ENCODE measurements at regions not wholly inside any gene's neighbourhood (a gene's known extent, or its start where the extent isn't known, plus 50 kb on each side); places are given as distances from the start of the nearest gene placed in this dataset.

DNA sequence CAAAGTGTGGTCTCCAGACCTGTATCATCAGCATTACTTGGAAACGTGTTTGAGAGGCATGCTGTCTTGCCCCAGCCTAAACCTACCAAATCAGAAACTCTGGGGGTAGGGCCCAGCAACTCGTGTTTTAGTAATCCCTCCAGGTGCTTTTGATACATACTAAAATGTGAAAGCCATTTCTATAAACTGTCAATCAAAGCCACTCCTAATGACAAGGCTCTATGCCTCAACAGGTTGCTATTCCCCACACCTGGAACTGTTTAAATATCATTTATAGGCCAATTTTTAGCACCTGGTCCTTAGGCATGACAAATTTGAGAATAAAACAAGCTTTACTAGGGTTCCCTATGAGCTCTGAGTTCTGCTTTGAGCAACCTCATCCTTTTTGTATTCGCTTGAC, 158.7 kb upstream of the NR5A2 start:
- Histone ChIP-seq H3K4me3 (ENCODE audit: low read depth in 1 of 2, low read length in 2 of 2) (no peak overlapping the region), H3K36me3 (ENCODE audit: control insufficient read depth in 2 of 2, insufficient read depth in 2 of 2, low read length in 1 of 2) (no peaks in the 10 kb centered on the region), H3K9me3 (ENCODE audit: control insufficient read depth in 2 of 2, insufficient read depth in 1 of 2, low read depth in 1 of 2, low read length in 1 of 2) (no peaks in the 10 kb centered on the region), H3K27me3 (ENCODE audit: control insufficient read depth in 1 of 2, insufficient read depth in 2 of 2, low read length in 2 of 2) (no peaks in the 10 kb centered on the region), H3K4me1 (ENCODE audit: control insufficient read depth in 2 of 2, insufficient read depth in 2 of 2, low read length in 1 of 2) (no peaks in the 10 kb centered on the region), H3K27ac (ENCODE audit: low read depth in 2 of 2, low read length in 1 of 2) (no peak overlapping the region)
- WGBS, 2 donors = 54 to 67% methylated on average over 3 of the region's 3 CpGs

- no peaks in the 10 kb centered on the region for H3K27me3 ChIP-seq (ENCODE audit: control insufficient read depth in 1 of 2, insufficient read depth in 2 of 2, low read length in 2 of 2)
- H3K27ac ChIP-seq (ENCODE audit: low read depth in 2 of 2, low read length in 1 of 2) = no peak overlapping the region
- H3K36me3 ChIP-seq (ENCODE audit: control insufficient read depth in 2 of 2, insufficient read depth in 2 of 2, low read length in 1 of 2) = no peaks in the 10 kb centered on the region
- WGBS, 2 donors = 78 to 80% methylated on average over 3 of the region's 3 CpGs
- H3K4me1 ChIP-seq (ENCODE audit: control insufficient read depth in 2 of 2, insufficient read depth in 2 of 2, low read length in 1 of 2) = no peaks in the 10 kb centered on the region
- H3K4me3 ChIP-seq (ENCODE audit: low read depth in 1 of 2, low read length in 2 of 2) = no peak overlapping the region
- H3K9me3 ChIP-seq (ENCODE audit: control insufficient read depth in 2 of 2, insufficient read depth in 1 of 2, low read depth in 1 of 2, low read length in 1 of 2) = no peaks in the 10 kb centered on the region
These were observed 152.2 kb upstream of the NR5A2 start for GRCh38 chr1:199875337-199875736.

- H3K9me3 ChIP-seq (ENCODE audit: control insufficient read depth in 2 of 2, insufficient read depth in 1 of 2, low read depth in 1 of 2, low read length in 1 of 2) = no peaks in the 10 kb centered on the region
- H3K4me1 ChIP-seq (ENCODE audit: control insufficient read depth in 2 of 2, insufficient read depth in 2 of 2, low read length in 1 of 2) = no peaks in the 10 kb centered on the region
- no peaks in the 10 kb centered on the region for H3K27me3 ChIP-seq (ENCODE audit: control insufficient read depth in 1 of 2, insufficient read depth in 2 of 2, low read length in 2 of 2)
- H3K36me3 ChIP-seq (ENCODE audit: control insufficient read depth in 2 of 2, insufficient read depth in 2 of 2, low read length in 1 of 2) = no peaks in the 10 kb centered on the region
- H3K27ac ChIP-seq (ENCODE audit: low read depth in 2 of 2, low read length in 1 of 2) = no peak overlapping the region
- WGBS, 2 donors = 85 to 89% methylated on average over 6 of the region's 6 CpGs
- no peak overlapping the region for H3K4me3 ChIP-seq (ENCODE audit: low read depth in 1 of 2, low read length in 2 of 2)
These were observed 151.7 kb upstream of the NR5A2 start for GRCh38 chr1:199875856-199876255.

DNA sequence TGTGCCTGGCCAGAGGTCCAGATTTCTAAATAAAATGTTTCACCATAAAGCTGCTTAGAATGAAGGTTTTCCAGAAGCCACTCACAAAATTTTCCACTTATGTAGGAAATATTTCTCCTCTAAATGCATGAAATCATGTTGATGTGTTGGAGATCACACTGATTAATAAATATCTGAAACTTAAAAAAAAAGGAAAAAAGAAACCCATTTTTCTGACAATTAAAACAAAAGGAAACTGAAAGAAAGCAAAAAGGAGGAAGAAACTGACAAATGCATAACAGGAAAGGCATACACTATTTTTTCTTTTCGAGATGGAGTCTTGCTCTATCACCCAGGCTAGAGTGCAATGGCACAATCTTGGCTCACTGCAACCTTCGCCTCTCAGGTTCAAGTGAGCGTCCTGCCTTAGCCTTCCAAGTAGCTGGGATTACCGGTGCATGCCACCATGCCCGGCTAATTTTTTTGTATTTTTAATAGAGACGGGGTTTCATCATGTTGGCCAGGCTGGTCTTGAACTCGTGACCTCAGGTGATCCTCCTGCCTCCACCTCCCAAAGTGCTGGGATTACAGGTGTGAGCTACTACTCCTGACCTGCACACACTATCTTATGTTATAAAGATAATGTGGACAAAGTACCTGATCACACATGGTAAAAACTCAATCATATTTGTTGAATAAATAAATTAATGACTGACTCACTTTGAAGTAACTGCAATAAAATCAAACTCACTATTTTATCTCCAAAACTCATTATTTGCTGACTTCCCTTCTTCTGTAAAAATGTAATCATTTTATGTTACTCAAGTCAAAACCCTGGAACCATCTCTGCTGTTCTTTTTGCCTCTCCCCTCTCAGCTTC, 149.8 kb upstream of the NR5A2 start:
- Histone ChIP-seq H3K9me3 (ENCODE audit: control insufficient read depth in 2 of 2, insufficient read depth in 1 of 2, low read depth in 1 of 2, low read length in 1 of 2) (no peaks in the 10 kb centered on the region), H3K4me3 (ENCODE audit: low read depth in 1 of 2, low read length in 2 of 2) (no peak overlapping the region), H3K4me1 (ENCODE audit: control insufficient read depth in 2 of 2, insufficient read depth in 2 of 2, low read length in 1 of 2) (no peaks in the 10 kb centered on the region), H3K27me3 (ENCODE audit: control insufficient read depth in 1 of 2, insufficient read depth in 2 of 2, low read length in 2 of 2) (no peaks in the 10 kb centered on the region), H3K36me3 (ENCODE audit: control insufficient read depth in 2 of 2, insufficient read depth in 2 of 2, low read length in 1 of 2) (no peaks in the 10 kb centered on the region), H3K27ac (ENCODE audit: low read depth in 2 of 2, low read length in 1 of 2) (no peak overlapping the region)
- 82 to 85% methylated on average over 7 of the region's 7 CpGs for WGBS, 2 donors

GRCh38 chr1:199878823-199879222, 148.7 kb upstream of the NR5A2 start:
- Histone ChIP-seq H3K27me3 (ENCODE audit: control insufficient read depth in 1 of 2, insufficient read depth in 2 of 2, low read length in 2 of 2) (no peaks in the 10 kb centered on the region), H3K9me3 (ENCODE audit: control insufficient read depth in 2 of 2, insufficient read depth in 1 of 2, low read depth in 1 of 2, low read length in 1 of 2) (no peaks in the 10 kb centered on the region), H3K4me3 (ENCODE audit: low read depth in 1 of 2, low read length in 2 of 2) (no peak overlapping the region), H3K36me3 (ENCODE audit: control insufficient read depth in 2 of 2, insufficient read depth in 2 of 2, low read length in 1 of 2) (no peaks in the 10 kb centered on the region), H3K4me1 (ENCODE audit: control insufficient read depth in 2 of 2, insufficient read depth in 2 of 2, low read length in 1 of 2) (no peaks in the 10 kb centered on the region), H3K27ac (ENCODE audit: low read depth in 2 of 2, low read length in 1 of 2) (no peak overlapping the region)
- 73 to 75% methylated on average over 4 of the region's 4 CpGs for WGBS, 2 donors

GRCh38 chr1:199898654-199899053, 128.9 kb upstream of the NR5A2 start:
- Histone ChIP-seq H3K27ac (ENCODE audit: low read depth in 2 of 2, low read length in 1 of 2) (no peak overlapping the region), H3K36me3 (ENCODE audit: control insufficient read depth in 2 of 2, insufficient read depth in 2 of 2, low read length in 1 of 2) (no peaks in the 10 kb centered on the region), H3K4me1 (ENCODE audit: control insufficient read depth in 2 of 2, insufficient read depth in 2 of 2, low read length in 1 of 2) (no peaks in the 10 kb centered on the region), H3K9me3 (ENCODE audit: control insufficient read depth in 2 of 2, insufficient read depth in 1 of 2, low read depth in 1 of 2, low read length in 1 of 2) (peaks cover 0 to 4% of the 10 kb centered on the region in 2 donors), H3K4me3 (ENCODE audit: low read depth in 1 of 2, low read length in 2 of 2) (no peak overlapping the region), H3K27me3 (ENCODE audit: control insufficient read depth in 1 of 2, insufficient read depth in 2 of 2, low read length in 2 of 2) (no peaks in the 10 kb centered on the region)
- WGBS, 2 donors = 70 to 80% methylated on average over 1 of the region's 1 CpG

DNA sequence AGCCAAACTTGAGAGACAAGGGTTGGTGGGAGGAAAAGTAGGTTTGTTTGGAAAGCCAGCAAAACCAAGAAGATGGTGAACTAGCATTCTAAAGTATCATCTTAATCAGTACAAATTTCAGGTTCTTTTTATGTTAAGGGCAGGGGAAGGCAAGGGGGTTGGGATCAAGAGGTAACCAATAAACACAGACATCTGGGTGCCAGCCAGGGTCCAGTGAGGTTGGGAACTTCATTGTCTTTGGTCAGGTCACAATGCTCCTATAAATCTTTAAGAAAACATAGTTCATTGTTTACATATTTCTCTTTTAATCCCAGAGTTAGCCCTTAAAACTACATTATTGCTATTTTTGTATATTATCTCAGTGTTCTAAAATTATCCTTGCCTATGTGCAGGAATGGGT, 126.2 kb upstream of the NR5A2 start:
- Histone ChIP-seq H3K36me3 (ENCODE audit: control insufficient read depth in 2 of 2, insufficient read depth in 2 of 2, low read length in 1 of 2) (no peaks in the 10 kb centered on the region), H3K27ac (ENCODE audit: low read depth in 2 of 2, low read length in 1 of 2) (no peak overlapping the region), H3K27me3 (ENCODE audit: control insufficient read depth in 1 of 2, insufficient read depth in 2 of 2, low read length in 2 of 2) (no peaks in the 10 kb centered on the region), H3K4me1 (ENCODE audit: control insufficient read depth in 2 of 2, insufficient read depth in 2 of 2, low read length in 1 of 2) (no peaks in the 10 kb centered on the region), H3K4me3 (ENCODE audit: low read depth in 1 of 2, low read length in 2 of 2) (no peak overlapping the region), H3K9me3 (ENCODE audit: control insufficient read depth in 2 of 2, insufficient read depth in 1 of 2, low read depth in 1 of 2, low read length in 1 of 2) (peaks cover 0 to 4% of the 10 kb centered on the region in 2 donors)

DNA sequence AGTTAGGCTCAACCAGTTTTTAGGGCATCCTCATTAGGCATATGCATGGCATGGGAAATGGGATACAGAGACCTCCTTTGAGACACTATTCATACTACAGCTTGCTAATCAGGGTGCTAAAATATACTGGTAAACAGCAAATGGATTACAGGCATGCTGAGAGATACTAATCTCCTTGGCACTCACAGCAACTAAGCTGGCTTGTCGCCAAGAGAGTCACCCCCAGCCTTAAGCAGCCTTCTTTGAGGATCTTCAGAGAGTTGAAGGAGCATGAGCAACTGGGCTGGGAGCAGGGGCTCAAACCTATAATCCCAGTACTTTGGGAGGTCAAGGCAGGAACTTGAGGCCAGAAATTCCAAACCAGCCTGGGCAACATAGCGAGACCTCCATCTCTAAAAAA, 120.1 kb upstream of the NR5A2 start:
- Histone ChIP-seq H3K4me1 (ENCODE audit: control insufficient read depth in 2 of 2, insufficient read depth in 2 of 2, low read length in 1 of 2) (no peaks in the 10 kb centered on the region), H3K9me3 (ENCODE audit: control insufficient read depth in 2 of 2, insufficient read depth in 1 of 2, low read depth in 1 of 2, low read length in 1 of 2) (no peaks in the 10 kb centered on the region), H3K4me3 (ENCODE audit: low read depth in 1 of 2, low read length in 2 of 2) (no peak overlapping the region), H3K27ac (ENCODE audit: low read depth in 2 of 2, low read length in 1 of 2) (no peak overlapping the region), H3K27me3 (ENCODE audit: control insufficient read depth in 1 of 2, insufficient read depth in 2 of 2, low read length in 2 of 2) (no peaks in the 10 kb centered on the region), H3K36me3 (ENCODE audit: control insufficient read depth in 2 of 2, insufficient read depth in 2 of 2, low read length in 1 of 2) (no peaks in the 10 kb centered on the region)
- WGBS, 2 donors = 63% methylated on average over 2 of the region's 2 CpGs

GRCh38 chr1:199909137-199909536, 118.4 kb upstream of the NR5A2 start:
- H3K9me3 ChIP-seq (ENCODE audit: control insufficient read depth in 2 of 2, insufficient read depth in 1 of 2, low read depth in 1 of 2, low read length in 1 of 2) = no peaks in the 10 kb centered on the region
- WGBS, 2 donors = 42 to 43% methylated on average over 5 of the region's 5 CpGs
- no peaks in the 10 kb centered on the region for H3K36me3 ChIP-seq (ENCODE audit: control insufficient read depth in 2 of 2, insufficient read depth in 2 of 2, low read length in 1 of 2)
- H3K4me3 ChIP-seq (ENCODE audit: low read depth in 1 of 2, low read length in 2 of 2) = no peak overlapping the region
- H3K4me1 ChIP-seq (ENCODE audit: control insufficient read depth in 2 of 2, insufficient read depth in 2 of 2, low read length in 1 of 2) = no peaks in the 10 kb centered on the region
- H3K27ac ChIP-seq (ENCODE audit: low read depth in 2 of 2, low read length in 1 of 2) = no peak overlapping the region
- no peaks in the 10 kb centered on the region for H3K27me3 ChIP-seq (ENCODE audit: control insufficient read depth in 1 of 2, insufficient read depth in 2 of 2, low read length in 2 of 2)

GRCh38 chr1:199913318-199913717, 114.2 kb upstream of the NR5A2 start:
- WGBS, 2 donors = 61% methylated on average over 3 of the region's 3 CpGs
- no peaks in the 10 kb centered on the region for H3K36me3 ChIP-seq (ENCODE audit: control insufficient read depth in 2 of 2, insufficient read depth in 2 of 2, low read length in 1 of 2)
- H3K27me3 ChIP-seq (ENCODE audit: control insufficient read depth in 1 of 2, insufficient read depth in 2 of 2, low read length in 2 of 2) = no peaks in the 10 kb centered on the region
- no peaks in the 10 kb centered on the region for H3K9me3 ChIP-seq (ENCODE audit: control insufficient read depth in 2 of 2, insufficient read depth in 1 of 2, low read depth in 1 of 2, low read length in 1 of 2)
- H3K4me1 ChIP-seq (ENCODE audit: control insufficient read depth in 2 of 2, insufficient read depth in 2 of 2, low read length in 1 of 2) = no peaks in the 10 kb centered on the region
- H3K4me3 ChIP-seq (ENCODE audit: low read depth in 1 of 2, low read length in 2 of 2) = no peak overlapping the region
- no peak overlapping the region for H3K27ac ChIP-seq (ENCODE audit: low read depth in 2 of 2, low read length in 1 of 2)

All from esophagus (tissue), 2 donors.